ENCODE measurements at regions not wholly inside any gene's neighbourhood (a gene's known extent, or its start where the extent isn't known, plus 50 kb on each side); places are given as distances from the start of the nearest gene placed in this dataset.

- H3K27me3 ChIP-seq (ENCODE audit: insufficient read depth, low read length, poor library complexity), result no peaks in the 10 kb centered on the region
- H3K4me3 ChIP-seq (ENCODE audit: low read depth in 1 of 2, low read length in 2 of 2), result no peak overlapping the region
- no peak overlapping the region for H3K9ac ChIP-seq (ENCODE audit: low read depth, low read length)
- no peaks in the 10 kb centered on the region for H3K4me1 ChIP-seq (ENCODE audit: insufficient read depth, low read length)
- TF ChIP-seq EZH2 (IDR thresholded peaks at IDR 0.05; ENCODE audit: borderline replicate concordance, low read depth, low read length, severe bottlenecking) (no peak), CTCF (IDR thresholded peaks at IDR 0.05; ENCODE audit: borderline replicate concordance, extremely low read depth, low read length, poor library complexity, severe bottlenecking) (no peak)
- peaks cover 2% of the 10 kb centered on the region for H3K9me3 ChIP-seq (ENCODE audit: insufficient read depth, low read length, severe bottlenecking)
- no peaks in the 10 kb centered on the region for H3K36me3 ChIP-seq (ENCODE audit: insufficient read depth, low read length)
- H3K27ac ChIP-seq (ENCODE audit: low read length), result no peak overlapping the region
- no peak overlapping the region for H3K4me2 ChIP-seq (ENCODE audit: insufficient read depth, low read length)
- DNase-seq, result no peak
- H4K20me1 ChIP-seq (ENCODE audit: insufficient read depth, low read length), result no peaks in the 10 kb centered on the region
- no peak for ATAC-seq (ENCODE audit: insufficient read depth, low read depth)
- H2AFZ ChIP-seq (ENCODE audit: low read depth, low read length), result no peak overlapping the region
- no peaks in the 10 kb centered on the region for H3K79me2 ChIP-seq (ENCODE audit: insufficient read depth, low read length)
Measured at GRCh38 chr11:28417601-28418323, 309.6 kb downstream of the METTL15 start.

DNA sequence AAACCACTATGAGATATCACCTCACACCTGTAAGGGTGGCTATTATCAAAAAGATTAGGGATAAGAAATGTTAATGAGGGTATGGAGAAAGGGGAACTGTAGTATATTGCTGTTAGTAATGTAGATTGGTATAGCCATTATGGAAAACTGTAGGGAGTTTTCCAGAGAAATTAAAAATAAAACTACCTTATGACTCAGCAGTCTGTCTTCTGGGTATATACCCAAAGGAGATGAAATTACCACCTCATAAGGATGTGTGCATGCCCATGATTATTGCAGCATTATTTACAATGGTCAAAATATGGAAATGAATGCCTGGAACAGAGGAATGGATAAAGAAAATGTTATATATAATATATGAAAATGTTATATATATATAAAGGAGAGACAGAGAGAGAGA, 303.8 kb downstream of the METTL15 start:
- H3K4me2 ChIP-seq (ENCODE audit: insufficient read depth, low read length), result no peak overlapping the region
- no peak for ATAC-seq (ENCODE audit: insufficient read depth, low read depth)
- H3K4me1 ChIP-seq (ENCODE audit: insufficient read depth, low read length), result no peaks in the 10 kb centered on the region
- no peak overlapping the region for H3K9ac ChIP-seq (ENCODE audit: low read depth, low read length)
- H3K4me3 ChIP-seq (ENCODE audit: low read depth in 1 of 2, low read length in 2 of 2), result no peak overlapping the region
- no peak overlapping the region for H3K27ac ChIP-seq (ENCODE audit: low read length)
- DNase-seq, result no peak
- H3K9me3 ChIP-seq (ENCODE audit: insufficient read depth, low read length, severe bottlenecking), result peaks cover 2% of the 10 kb centered on the region
- H3K79me2 ChIP-seq (ENCODE audit: insufficient read depth, low read length), result no peaks in the 10 kb centered on the region
- no peaks in the 10 kb centered on the region for H3K27me3 ChIP-seq (ENCODE audit: insufficient read depth, low read length, poor library complexity)
- H3K36me3 ChIP-seq (ENCODE audit: insufficient read depth, low read length), result no peaks in the 10 kb centered on the region
- TF ChIP-seq CTCF (IDR thresholded peaks at IDR 0.05; ENCODE audit: borderline replicate concordance, extremely low read depth, low read length, poor library complexity, severe bottlenecking) (no peak), EZH2 (IDR thresholded peaks at IDR 0.05; ENCODE audit: borderline replicate concordance, low read depth, low read length, severe bottlenecking) (no peak)
- H2AFZ ChIP-seq (ENCODE audit: low read depth, low read length), result no peak overlapping the region
- no peaks in the 10 kb centered on the region for H4K20me1 ChIP-seq (ENCODE audit: insufficient read depth, low read length)

- Histone ChIP-seq H3K4me1 (ENCODE audit: insufficient read depth, low read length) (no peaks in the 10 kb centered on the region), H3K4me3 (ENCODE audit: low read depth in 1 of 2, low read length in 2 of 2) (no peak overlapping the region), H3K27me3 (ENCODE audit: insufficient read depth, low read length, poor library complexity) (no peaks in the 10 kb centered on the region), H3K9ac (ENCODE audit: low read depth, low read length) (no peak overlapping the region), H4K20me1 (ENCODE audit: insufficient read depth, low read length) (no peaks in the 10 kb centered on the region), H3K4me2 (ENCODE audit: insufficient read depth, low read length) (no peak overlapping the region), H3K79me2 (ENCODE audit: insufficient read depth, low read length) (no peaks in the 10 kb centered on the region), H3K36me3 (ENCODE audit: insufficient read depth, low read length) (no peaks in the 10 kb centered on the region), H3K27ac (ENCODE audit: low read length) (no peak overlapping the region), H2AFZ (ENCODE audit: low read depth, low read length) (no peak overlapping the region), H3K9me3 (ENCODE audit: insufficient read depth, low read length, severe bottlenecking) (no peaks in the 10 kb centered on the region)
- DNase-seq (no peak), ATAC-seq (ENCODE audit: insufficient read depth, low read depth) (no peak)
- TF ChIP-seq EZH2 (IDR thresholded peaks at IDR 0.05; ENCODE audit: borderline replicate concordance, low read depth, low read length, severe bottlenecking) (no peak), CTCF (IDR thresholded peaks at IDR 0.05; ENCODE audit: borderline replicate concordance, extremely low read depth, low read length, poor library complexity, severe bottlenecking) (no peak)
Measured at GRCh38 chr11:28401446-28401845, 293.3 kb downstream of the METTL15 start.

Data from DND-41 (cell line).